SK-N-SH (cell line): ENCODE measurements at regions not wholly inside any gene's neighbourhood (a gene's known extent, or its start where the extent isn't known, plus 50 kb on each side); places are given as distances from the start of the nearest gene placed in this dataset.

ENCODE experiments used
- CTCF ChIA-PET: fragments of 300-600, 350-600 bp; formaldehyde crosslinking; extraction: SDS; loops from one replicate; lab custom pipeline; 2021; lab: Yijun Ruan, JAX
- POLR2A ChIA-PET: fragments of 350-600 bp; sonication (Branson Sonifier 250); formaldehyde crosslinking; extraction: SDS; loops from one replicate; lab custom pipeline; 2020; ENCODE audit warnings: antibody characterized with exemption, inconsistent platforms; lab: Yijun Ruan, JAX
- DNase-seq: peaks from one replicate; pipeline ENCODE4 v3.0.0; 2012
- H2AFZ ChIP-seq: fragments of 200-600 bp; sonication (generic); 2 replicates; pipeline ENCODE4 v1.8.1; 2016; ENCODE audit warnings: antibody characterized with exemption, mild to moderate bottlenecking, low read depth
- H3F3A ChIP-seq: fragments of 200-600 bp; sonication (generic); replicated peaks from 2 replicates; pipeline ENCODE3; 2016; ENCODE audit warnings: antibody characterized with exemption, mild to moderate bottlenecking; ENCODE audit not compliant: insufficient read depth
- H3K27ac ChIP-seq, 2 experiments: fragments of 200-500 bp in 1 of 2; fragments of 200-600 bp in 1 of 2; sonication (Bioruptor generic) in 1 of 2; sonication (generic), shearing (Covaris generic) in 1 of 2; 2 replicates each; pipeline versions ENCODE4 v1.5.1 to v1.6.1; 2014 to 2016; ENCODE audit warnings: low read depth in 2 of 2, inconsistent platforms in 1 of 2, low read length in 1 of 2, mild to moderate bottlenecking in 1 of 2, mixed read lengths in 1 of 2
- H3K27me3 ChIP-seq: fragments of 200-600 bp; sonication (generic), shearing (Covaris generic); 2 replicates; pipeline ENCODE4 v1.6.1; 2016; ENCODE audit warnings: mixed run types; ENCODE audit not compliant: insufficient read depth
- H3K36me3 ChIP-seq, 2 experiments: fragments of 200-500 bp in 1 of 2; fragments of 200-600 bp in 1 of 2; sonication (Bioruptor generic) in 1 of 2; sonication (generic) in 1 of 2; replicated peaks in 1 of 2; 2 replicates each; pipeline versions ENCODE3 to v1.5.1; 2014 to 2016; ENCODE audit warnings: low read length in 1 of 2, mild to moderate bottlenecking in 1 of 2; ENCODE audit not compliant: insufficient read depth in 2 of 2, control insufficient read depth in 1 of 2
- H3K4me1 ChIP-seq, 2 experiments: fragments of 200-500 bp in 1 of 2; fragments of 200-600 bp in 1 of 2; sonication (Bioruptor generic) in 1 of 2; sonication (generic), shearing (Covaris generic) in 1 of 2; 2 replicates each; pipeline versions ENCODE4 v1.5.1 to v1.6.1; 2014 to 2016; ENCODE audit warnings: low read depth in 1 of 2, low read length in 1 of 2, mixed run types in 1 of 2; ENCODE audit not compliant: insufficient read depth in 2 of 2, control insufficient read depth in 1 of 2
- H3K4me2 ChIP-seq: fragments of 200-600 bp; sonication (generic), shearing (Covaris generic); 2 replicates; pipeline ENCODE4 v1.6.1; 2017; ENCODE audit warnings: mixed run types
- H3K4me3 ChIP-seq, 2 experiments: fragments of 200-500 bp in 1 of 2; fragments of 200-600 bp in 1 of 2; sonication (Bioruptor generic) in 1 of 2; sonication (generic), shearing (Covaris generic) in 1 of 2; 2 replicates each; pipeline versions ENCODE4 v1.5.1 to v1.8.1; 2014 to 2016; ENCODE audit warnings: low read depth in 2 of 2, inconsistent platforms in 1 of 2, low read length in 1 of 2, mild to moderate bottlenecking in 1 of 2, mixed read lengths in 1 of 2, moderate library complexity in 1 of 2
- H3K79me2 ChIP-seq: fragments of 200-600 bp; sonication (generic); 2 replicates; pipeline ENCODE4 v1.8.1; 2017; ENCODE audit warnings: mild to moderate bottlenecking; ENCODE audit not compliant: insufficient read depth
- H3K9ac ChIP-seq: fragments of 200-600 bp; sonication (generic); 2 replicates; pipeline ENCODE4 v1.6.1; 2017; ENCODE audit warnings: mixed run types
- H3K9me2 ChIP-seq: fragments of 200-600 bp; sonication (generic); 2 replicates; pipeline ENCODE4 v1.6.1; 2017; ENCODE audit warnings: mixed run types
- H3K9me3 ChIP-seq: fragments of 200-600 bp; sonication (generic); 2 replicates; pipeline ENCODE4 v1.6.1; 2017; ENCODE audit warnings: mixed run types, mild to moderate bottlenecking, moderate library complexity
- H4K20me1 ChIP-seq: fragments of 200-600 bp; sonication (generic); 2 replicates; pipeline ENCODE4 v1.6.1; 2017; ENCODE audit warnings: mild to moderate bottlenecking, mixed run types; ENCODE audit not compliant: insufficient read depth
- EP300 ChIP-seq, 2 experiments: IDR thresholded peaks; 2 replicates each; pipeline versions ENCODE4 v1.4.0 to v1.6.1; 2012; ENCODE audit warnings: borderline replicate concordance in 1 of 2, low read depth in 1 of 2, low read length in 1 of 2
- EZH2phosphoT487 ChIP-seq: fragments of 200-600 bp; sonication (generic); IDR thresholded peaks from 2 replicates; pipeline ENCODE4 v1.6.1; 2017; ENCODE audit warnings: low read depth, mixed run types, mild to moderate bottlenecking, antibody characterized with exemption, moderate library complexity, borderline replicate concordance
- FOXJ3 ChIP-seq: sonication (generic); formaldehyde crosslinking; IDR thresholded peaks from 2 replicates; pipeline ENCODE4 v1.5.1; 2020; ENCODE audit warnings: mild to moderate bottlenecking, missing genetic modification reagents
- FOXM1 ChIP-seq: IDR thresholded peaks from 2 replicates; pipeline ENCODE4 v1.4.0; 2012; ENCODE audit warnings: low read depth, mild to moderate bottlenecking
- GATA2 ChIP-seq: sonication (generic); formaldehyde crosslinking; IDR thresholded peaks from 2 replicates; pipeline ENCODE4 v1.5.0; 2020; ENCODE audit warnings: mild to moderate bottlenecking, missing genetic modification reagents
- JUND ChIP-seq: IDR thresholded peaks from 2 replicates; pipeline ENCODE4 v1.4.0; 2012
- MXI1 ChIP-seq: IDR thresholded peaks from 2 replicates; pipeline ENCODE4 v1.6.1; 2012; ENCODE audit warnings: mild to moderate bottlenecking, low read depth, low read length, improper control_type of control experiment
- NRF1 ChIP-seq: IDR thresholded peaks from 2 replicates; pipeline ENCODE4 v1.6.1; 2012; ENCODE audit warnings: low read depth, mild to moderate bottlenecking, low read length
- POLR2AphosphoS5 ChIP-seq: IDR thresholded peaks from 2 replicates; pipeline ENCODE4 v1.6.1; 2012; ENCODE audit warnings: low read depth, low read length
- RAD21 ChIP-seq: IDR thresholded peaks from 2 replicates; pipeline ENCODE4 v1.6.1; 2012; ENCODE audit warnings: mild to moderate bottlenecking, low read length
- RXRA ChIP-seq: IDR thresholded peaks from 2 replicates; pipeline ENCODE4 v1.4.0; 2012; ENCODE audit warnings: low read depth, mild to moderate bottlenecking, borderline replicate concordance
- SMC3 ChIP-seq: IDR thresholded peaks from 2 replicates; pipeline ENCODE4 v1.6.1; 2012; ENCODE audit warnings: low read depth, low read length, improper control_type of control experiment
- TAF1 ChIP-seq: IDR thresholded peaks from 2 replicates; pipeline ENCODE4 v1.6.1; 2012; ENCODE audit warnings: low read depth, mild to moderate bottlenecking, low read length, moderate library complexity, borderline replicate concordance
- TCF12 ChIP-seq: IDR thresholded peaks from 2 replicates; pipeline ENCODE4 v1.4.0; 2012
- WGBS: methylation state at CpG from one replicate; pipeline ENCODE4 v1.1.6; 2017; ENCODE audit warnings: low lambda C conversion rate; 5-methylcytosine and 5-hydroxymethylcytosine counted together
- TF ChIP-seq, protein P1 (sequence below): fragments of 200-600 bp; sonication (generic); IDR thresholded peaks from 2 replicates; pipeline ENCODE4 v1.6.1; 2017; ENCODE audit warnings: antibody characterized with exemption, mild to moderate bottlenecking, moderate library complexity
- TF ChIP-seq, protein P2 (sequence below): fragments of 150-350 bp; IDR thresholded peaks from 2 replicates; pipeline ENCODE4 v1.6.1; 2017; ENCODE audit warnings: antibody characterized with exemption, low read length, low read depth, borderline replicate concordance
- TF ChIP-seq, protein P3 (sequence below): IDR thresholded peaks from 2 replicates; pipeline ENCODE4 v1.4.0; 2012; ENCODE audit warnings: low read depth, borderline replicate concordance
- TF ChIP-seq, protein P4 (sequence below): IDR thresholded peaks from 2 replicates; pipeline ENCODE4 v1.4.0; 2012; ENCODE audit warnings: low read depth
- TF ChIP-seq, protein P5 (sequence below): IDR thresholded peaks from 2 replicates; pipeline ENCODE4; 2012

DNA sequence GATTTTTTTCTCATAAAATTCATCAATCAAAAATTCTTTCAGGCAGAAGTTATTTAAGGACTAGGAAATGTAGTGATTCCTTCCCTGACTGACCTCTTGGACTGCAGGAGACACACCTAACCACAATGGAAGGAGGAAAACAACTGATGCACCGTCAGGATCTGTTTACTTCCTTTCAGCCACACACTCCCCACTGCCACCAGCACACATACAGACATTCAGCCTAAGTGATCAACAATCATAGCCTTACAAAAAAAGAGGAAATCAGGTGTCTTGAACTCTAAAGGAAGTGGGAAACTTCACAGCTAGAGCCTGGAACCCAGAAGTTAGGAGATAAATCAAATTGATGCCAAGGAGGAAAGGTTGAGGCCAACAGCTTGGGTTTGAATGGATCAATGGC lies 213.5 kb upstream of the ACVR2A start:
- no peak overlapping the region for H3K4me3 ChIP-seq
- POLR2A ChIA-PET, result no interaction called here
- WGBS, result 17% methylated on average over 1 of the region's 1 CpG

DNA sequence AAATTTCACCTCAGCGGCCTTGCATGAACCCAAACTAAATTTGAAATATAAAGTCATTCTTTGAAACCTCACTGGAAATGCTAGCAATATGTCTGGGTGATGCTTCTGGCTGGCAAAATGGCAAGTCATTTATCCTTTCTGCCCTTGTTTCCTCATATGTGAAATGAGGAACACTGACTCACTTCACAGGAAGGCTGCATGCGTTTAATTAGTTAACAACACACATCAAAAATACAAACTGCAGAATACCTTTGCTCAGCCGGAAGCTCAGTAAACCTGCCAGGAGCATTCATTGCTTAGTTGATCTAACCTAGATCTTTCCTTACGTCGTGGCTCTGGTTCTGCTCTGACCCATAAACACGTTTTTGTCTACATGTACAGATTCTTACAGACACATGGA lies 214.2 kb upstream of the ACVR2A start:
- H3K9ac ChIP-seq, result no peak overlapping the region
- 17% methylated on average over 6 of the region's 6 CpGs for WGBS

More for the DNA sequence above, 213.5 kb upstream of the ACVR2A start:
- Histone ChIP-seq H3K4me2 (no peak overlapping the region), H3K9ac (no peak overlapping the region), H3K27ac (no peak overlapping the region), H3K27me3 (no peaks in the 10 kb centered on the region; the same call in 1 of the 2 replicates), H3F3A (no peaks in the 10 kb centered on the region), H2AFZ (no peak overlapping the region), H3K36me3 (no peaks in the 10 kb centered on the region), H3K9me3 (no peaks in the 10 kb centered on the region), H3K9me2 (no peaks in the 10 kb centered on the region), H3K79me2 (no peaks in the 10 kb centered on the region), H4K20me1 (no peaks in the 10 kb centered on the region), H3K4me1 (no peaks in the 10 kb centered on the region)
- no peak for DNase-seq
- CTCF ChIA-PET, result no interaction called here
- TF ChIP-seq MXI1 (no peak), EZH2phosphoT487 (no peak)
- TF ChIP-seq, protein P1, sequence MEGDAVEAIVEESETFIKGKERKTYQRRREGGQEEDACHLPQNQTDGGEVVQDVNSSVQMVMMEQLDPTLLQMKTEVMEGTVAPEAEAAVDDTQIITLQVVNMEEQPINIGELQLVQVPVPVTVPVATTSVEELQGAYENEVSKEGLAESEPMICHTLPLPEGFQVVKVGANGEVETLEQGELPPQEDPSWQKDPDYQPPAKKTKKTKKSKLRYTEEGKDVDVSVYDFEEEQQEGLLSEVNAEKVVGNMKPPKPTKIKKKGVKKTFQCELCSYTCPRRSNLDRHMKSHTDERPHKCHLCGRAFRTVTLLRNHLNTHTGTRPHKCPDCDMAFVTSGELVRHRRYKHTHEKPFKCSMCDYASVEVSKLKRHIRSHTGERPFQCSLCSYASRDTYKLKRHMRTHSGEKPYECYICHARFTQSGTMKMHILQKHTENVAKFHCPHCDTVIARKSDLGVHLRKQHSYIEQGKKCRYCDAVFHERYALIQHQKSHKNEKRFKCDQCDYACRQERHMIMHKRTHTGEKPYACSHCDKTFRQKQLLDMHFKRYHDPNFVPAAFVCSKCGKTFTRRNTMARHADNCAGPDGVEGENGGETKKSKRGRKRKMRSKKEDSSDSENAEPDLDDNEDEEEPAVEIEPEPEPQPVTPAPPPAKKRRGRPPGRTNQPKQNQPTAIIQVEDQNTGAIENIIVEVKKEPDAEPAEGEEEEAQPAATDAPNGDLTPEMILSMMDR, result no peak

More for the DNA sequence above, 214.2 kb upstream of the ACVR2A start:
- ChIA-PET CTCF (no interaction called here), POLR2A (no interaction called here)
- H3K27ac ChIP-seq, result no peak overlapping the region
- no peaks in the 10 kb centered on the region; the same call in 1 of the 2 replicates for H3K27me3 ChIP-seq
- TF ChIP-seq, protein P1, result no peak
- TF ChIP-seq FOXJ3 (CRISPR knock-in tag) (no peak), TAF1 (no peak), EZH2phosphoT487 (no peak), NRF1 (no peak), SMC3 (no peak), POLR2AphosphoS5 (no peak), EP300 (IDR thresholded peaks at IDR 0.05; ENCODE audit: borderline replicate concordance in 1 of 2, low read depth in 1 of 2, low read length in 1 of 2) (no peak), FOXM1 (no peak), GATA2 (CRISPR knock-in tag) (no peak), TCF12 (no peak), JUND (no peak), RAD21 (no peak), RXRA (no peak), MXI1 (no peak)
- TF ChIP-seq, protein P2, sequence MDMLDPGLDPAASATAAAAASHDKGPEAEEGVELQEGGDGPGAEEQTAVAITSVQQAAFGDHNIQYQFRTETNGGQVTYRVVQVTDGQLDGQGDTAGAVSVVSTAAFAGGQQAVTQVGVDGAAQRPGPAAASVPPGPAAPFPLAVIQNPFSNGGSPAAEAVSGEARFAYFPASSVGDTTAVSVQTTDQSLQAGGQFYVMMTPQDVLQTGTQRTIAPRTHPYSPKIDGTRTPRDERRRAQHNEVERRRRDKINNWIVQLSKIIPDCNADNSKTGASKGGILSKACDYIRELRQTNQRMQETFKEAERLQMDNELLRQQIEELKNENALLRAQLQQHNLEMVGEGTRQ, result no peak
- TF ChIP-seq, protein P3, sequence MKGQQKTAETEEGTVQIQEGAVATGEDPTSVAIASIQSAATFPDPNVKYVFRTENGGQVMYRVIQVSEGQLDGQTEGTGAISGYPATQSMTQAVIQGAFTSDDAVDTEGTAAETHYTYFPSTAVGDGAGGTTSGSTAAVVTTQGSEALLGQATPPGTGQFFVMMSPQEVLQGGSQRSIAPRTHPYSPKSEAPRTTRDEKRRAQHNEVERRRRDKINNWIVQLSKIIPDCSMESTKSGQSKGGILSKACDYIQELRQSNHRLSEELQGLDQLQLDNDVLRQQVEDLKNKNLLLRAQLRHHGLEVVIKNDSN, result no peak
- TF ChIP-seq, protein P4, sequence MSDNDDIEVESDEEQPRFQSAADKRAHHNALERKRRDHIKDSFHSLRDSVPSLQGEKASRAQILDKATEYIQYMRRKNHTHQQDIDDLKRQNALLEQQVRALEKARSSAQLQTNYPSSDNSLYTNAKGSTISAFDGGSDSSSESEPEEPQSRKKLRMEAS, result no peak
- TF ChIP-seq, protein P5, sequence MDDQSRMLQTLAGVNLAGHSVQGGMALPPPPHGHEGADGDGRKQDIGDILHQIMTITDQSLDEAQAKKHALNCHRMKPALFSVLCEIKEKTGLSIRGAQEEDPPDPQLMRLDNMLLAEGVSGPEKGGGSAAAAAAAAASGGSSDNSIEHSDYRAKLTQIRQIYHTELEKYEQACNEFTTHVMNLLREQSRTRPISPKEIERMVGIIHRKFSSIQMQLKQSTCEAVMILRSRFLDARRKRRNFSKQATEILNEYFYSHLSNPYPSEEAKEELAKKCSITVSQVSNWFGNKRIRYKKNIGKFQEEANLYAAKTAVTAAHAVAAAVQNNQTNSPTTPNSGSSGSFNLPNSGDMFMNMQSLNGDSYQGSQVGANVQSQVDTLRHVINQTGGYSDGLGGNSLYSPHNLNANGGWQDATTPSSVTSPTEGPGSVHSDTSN, result no peak
- no peaks in the 10 kb centered on the region for H3K36me3 ChIP-seq
- no peak overlapping the region for H3K4me2 ChIP-seq
- H2AFZ ChIP-seq, result no peak overlapping the region
- H3K4me3 ChIP-seq, result no peak overlapping the region
- H3F3A ChIP-seq, result no peaks in the 10 kb centered on the region
- H3K79me2 ChIP-seq, result no peaks in the 10 kb centered on the region
- H3K4me1 ChIP-seq, result no peaks in the 10 kb centered on the region
- no peaks in the 10 kb centered on the region for H4K20me1 ChIP-seq
- H3K9me3 ChIP-seq, result no peaks in the 10 kb centered on the region
- H3K9me2 ChIP-seq, result no peaks in the 10 kb centered on the region
- DNase-seq, result no peak
